ENCODE measurements at regions not wholly inside any gene's neighbourhood (a gene's known extent, or its start where the extent isn't known, plus 50 kb on each side); places are given as distances from the start of the nearest gene placed in this dataset.

- no peak for TF ChIP-seq REST (IDR thresholded peaks at IDR 0.05; ENCODE audit: insufficient read depth in 1 of 2, low read depth in 2 of 2, low read length in 2 of 2)
- no peak for TF ChIP-seq POLR2AphosphoS5 (IDR thresholded peaks at IDR 0.05; ENCODE audit: low read depth, low read length)
- no peak for TF ChIP-seq SIN3A (IDR thresholded peaks at IDR 0.05; ENCODE audit: borderline replicate concordance, insufficient read depth, low read length)
- no peak for TF ChIP-seq TAF1 (IDR thresholded peaks at IDR 0.05; ENCODE audit: borderline replicate concordance, insufficient read depth, low read length)
- no peak for TF ChIP-seq FOXP2 (optimal IDR thresholded peaks at IDR 0.05; ENCODE audit: borderline replicate concordance, extremely low read depth, extremely low read length, insufficient read depth)
Measured at GRCh38 chr6:109258129-109258528, 124.1 kb downstream of the CD164 start.

All from PFSK-1 (cell line).